H9 (cell line): ENCODE measurements at regions not wholly inside any gene's neighbourhood (a gene's known extent, or its start where the extent isn't known, plus 50 kb on each side); places are given as distances from the start of the nearest gene placed in this dataset.

ENCODE experiments used
- DNase-seq: peaks from one replicate; pipeline ENCODE4 v3.0.0-alpha.2; 2017
- H2AFZ ChIP-seq: one replicate; pipeline ENCODE4 v1.6.1; 2013; ENCODE audit warnings: mild to moderate bottlenecking, low read length, control low read depth, moderate library complexity
- H2AK5ac ChIP-seq: 2 replicates; pipeline ENCODE4 v1.6.1; 2013; ENCODE audit warnings: low read length, control low read depth, mixed read lengths; ENCODE audit not compliant: insufficient read length
- H2BK120ac ChIP-seq: one replicate; pipeline ENCODE4 v1.6.1; 2013; ENCODE audit warnings: low read depth, mild to moderate bottlenecking, low read length, control low read depth, inconsistent platforms; ENCODE audit not compliant: poor library complexity, severe bottlenecking
- H2BK12ac ChIP-seq: 2 replicates; pipeline ENCODE4 v1.6.1; 2013; ENCODE audit warnings: low read length, control low read depth, mixed read lengths, low read depth; ENCODE audit not compliant: insufficient read length
- H2BK15ac ChIP-seq: 2 replicates; pipeline ENCODE4 v1.6.1; 2013; ENCODE audit warnings: low read depth, low read length, control low read depth
- H2BK20ac ChIP-seq: one replicate; pipeline ENCODE4 v1.6.1; 2013; ENCODE audit warnings: low read depth, mild to moderate bottlenecking, low read length, control low read depth, inconsistent platforms; ENCODE audit not compliant: poor library complexity, severe bottlenecking
- H2BK5ac ChIP-seq: 2 replicates; pipeline ENCODE4 v1.6.1; 2013; ENCODE audit warnings: low read length, control low read depth, mixed read lengths; ENCODE audit not compliant: insufficient read length
- H3K14ac ChIP-seq: 2 replicates; pipeline ENCODE4 v1.6.1; 2013; ENCODE audit warnings: low read length, control low read depth; ENCODE audit not compliant: insufficient read depth
- H3K18ac ChIP-seq: 2 replicates; pipeline ENCODE4 v1.6.1; 2013; ENCODE audit warnings: low read depth, mild to moderate bottlenecking, mixed read lengths, low read length, control low read depth; ENCODE audit not compliant: insufficient read length
- H3K23ac ChIP-seq: 2 replicates; pipeline ENCODE4 v1.6.1; 2013; ENCODE audit warnings: low read length, control low read depth, mixed read lengths, low read depth; ENCODE audit not compliant: insufficient read length
- H3K23me2 ChIP-seq: 2 replicates; pipeline ENCODE4 v1.6.1; 2013; ENCODE audit warnings: low read depth, mild to moderate bottlenecking, mixed read lengths, low read length, control low read depth; ENCODE audit not compliant: insufficient read length, poor library complexity, severe bottlenecking
- H3K27ac ChIP-seq: 2 replicates; pipeline ENCODE4 v1.5.1; 2013; ENCODE audit warnings: low read length, control low read depth, mixed read lengths, low read depth; ENCODE audit not compliant: insufficient read length
- H3K27me3 ChIP-seq: 2 replicates; pipeline ENCODE4 v1.6.1; 2013; ENCODE audit warnings: low read length, control low read depth, inconsistent platforms; ENCODE audit not compliant: insufficient read depth
- H3K4ac ChIP-seq: 2 replicates; pipeline ENCODE4 v1.6.1; 2013; ENCODE audit warnings: low read depth, mild to moderate bottlenecking, control low read depth, inconsistent platforms, low read length, moderate library complexity
- H3K4me1 ChIP-seq: 2 replicates; pipeline ENCODE4 v1.6.1; 2013; ENCODE audit warnings: low read length, control low read depth, inconsistent platforms; ENCODE audit not compliant: insufficient read depth
- H3K4me2 ChIP-seq: 2 replicates; pipeline ENCODE4 v1.6.1; 2013; ENCODE audit warnings: low read length, control low read depth, mixed read lengths; ENCODE audit not compliant: insufficient read length, insufficient read depth
- H3K56ac ChIP-seq: 2 replicates; pipeline ENCODE4 v1.6.1; 2013; ENCODE audit warnings: low read depth, mild to moderate bottlenecking, mixed read lengths, low read length, control low read depth; ENCODE audit not compliant: insufficient read length
- H3K79me1 ChIP-seq: 2 replicates; pipeline ENCODE4 v1.6.1; 2013; ENCODE audit warnings: low read depth, mild to moderate bottlenecking, moderate library complexity, low read length, control low read depth, inconsistent platforms; ENCODE audit not compliant: insufficient read depth, poor library complexity, severe bottlenecking
- H3K79me2 ChIP-seq: 2 replicates; pipeline ENCODE4 v1.6.1; 2013; ENCODE audit warnings: low read length, control low read depth, inconsistent platforms; ENCODE audit not compliant: insufficient read depth
- H3K9ac ChIP-seq: 2 replicates; pipeline ENCODE4 v1.6.1; 2013; ENCODE audit warnings: low read length, control low read depth, mixed read lengths; ENCODE audit not compliant: insufficient read length; ENCODE audit errors: extremely low read depth
- H3K9me3 ChIP-seq: one replicate; pipeline ENCODE4 v1.6.1; 2013; ENCODE audit warnings: low read depth, low read length, inconsistent platforms; ENCODE audit not compliant: control insufficient read depth
- H3T11ph ChIP-seq: one replicate; pipeline ENCODE4 v1.6.1; 2013; ENCODE audit warnings: mild to moderate bottlenecking, low read length, control low read depth, inconsistent platforms
- H4K20me1 ChIP-seq: one replicate; pipeline ENCODE4 v1.6.1; 2013; ENCODE audit not compliant: control insufficient read depth, insufficient read length, insufficient read depth
- H4K5ac ChIP-seq: 2 replicates; pipeline ENCODE4 v1.6.1; 2013; ENCODE audit warnings: low read depth, mild to moderate bottlenecking, mixed read lengths, low read length, control low read depth; ENCODE audit not compliant: insufficient read length
- H4K8ac ChIP-seq: replicated peaks from 2 replicates; pipeline ENCODE4 v1.6.1; 2013; ENCODE audit warnings: low read length, control low read depth, mixed read lengths, low read depth; ENCODE audit not compliant: insufficient read length
- H4K91ac ChIP-seq: 2 replicates; pipeline ENCODE4 v1.6.1; 2013; ENCODE audit warnings: low read depth, mild to moderate bottlenecking, moderate library complexity, mixed read lengths, low read length, control low read depth; ENCODE audit not compliant: insufficient read length
- H3K27ac Mint-ChIP-seq, 3 experiments: 2 replicates in 2 of 3; 3 replicates in 1 of 3; pipeline ENCODE4 v1.8.0; 2020 to 2021; ENCODE audit warnings: mixed read lengths in 3 of 3, mild to moderate bottlenecking in 1 of 3, moderate library complexity in 1 of 3
- H3K27me3 Mint-ChIP-seq: 2 replicates; pipeline ENCODE4 v1.8.0; 2021; ENCODE audit warnings: low read depth, mild to moderate bottlenecking, moderate library complexity, mixed read lengths
- H3K36me3 Mint-ChIP-seq, 3 experiments: 2 replicates in 2 of 3; 3 replicates in 1 of 3; pipeline ENCODE4 v1.8.0; 2020 to 2021; ENCODE audit warnings: low read depth in 3 of 3, mixed read lengths in 3 of 3; ENCODE audit not compliant: insufficient read depth in 1 of 3
- H3K4me1 Mint-ChIP-seq, 2 experiments: 2 replicates each; pipeline ENCODE4 v1.8.0; 2020; ENCODE audit warnings: mixed read lengths in 2 of 2
- H3K4me3 Mint-ChIP-seq, 2 experiments: 2 replicates in 1 of 2; 3 replicates in 1 of 2; pipeline ENCODE4 v1.8.0; 2020 to 2021; ENCODE audit warnings: mild to moderate bottlenecking in 2 of 2, mixed read lengths in 2 of 2, moderate library complexity in 1 of 2
- H3K9me3 Mint-ChIP-seq, 2 experiments: 2 replicates in 1 of 2; 3 replicates in 1 of 2; pipeline ENCODE4 v1.8.0; 2020; ENCODE audit warnings: mild to moderate bottlenecking in 2 of 2, mixed read lengths in 2 of 2, moderate library complexity in 1 of 2
- CTCF ChIP-seq: fragments of 200-600 bp; sonication (generic); conservative IDR thresholded peaks from 3 replicates; pipeline ENCODE4 v1.8.0; 2021; ENCODE audit warnings: antibody characterized with exemption, mild to moderate bottlenecking
- WGBS: extraction: QIAGEN DNeasy Blood & Tissue Kit; methylation state at CpG from one replicate; pipeline ENCODE4 v1.1.7; 2013; ENCODE audit warnings: missing lambda C conversion rate, low lambda C conversion rate, mixed read lengths; ENCODE audit not compliant: insufficient read length; ENCODE audit errors: extremely low coverage; 5-methylcytosine and 5-hydroxymethylcytosine counted together

GRCh38 chr3:16740515-16740914 is 135.3 kb upstream of the DAZL start:
- no peak overlapping the region for H3K27ac ChIP-seq
- no CpG with 5 or more reads among the region's 1 CpG for WGBS

More at GRCh38 chr3:16740515-16740914, 135.3 kb upstream of the DAZL start:
- H3K4me1 Mint-ChIP-seq, result no peaks in the 10 kb centered on the region; a peak in 2 of 4 replicates
- no peak overlapping the region for H4K5ac ChIP-seq
- no peaks in the 10 kb centered on the region for H3K23me2 ChIP-seq
- H4K8ac ChIP-seq, result no peak overlapping the region
- DNase-seq, result no peak
- H3K27me3 Mint-ChIP-seq, result peaks cover 2% of the 10 kb centered on the region
- H4K20me1 ChIP-seq, result no peaks in the 10 kb centered on the region
- no peaks in the 10 kb centered on the region for H3K27me3 ChIP-seq
- H2BK12ac ChIP-seq, result no peak overlapping the region
- no peak overlapping the region for H3K4me2 ChIP-seq
- H3K56ac ChIP-seq, result no peak overlapping the region
- H3K4me3 Mint-ChIP-seq, result no peak overlapping the region
- H3K4ac ChIP-seq, result no peak overlapping the region
- H3K14ac ChIP-seq, result no peak overlapping the region
- no peak overlapping the region for H3K9ac ChIP-seq
- H4K91ac ChIP-seq, result no peak overlapping the region
- peaks cover 15 to 48% (median 24%) of the 10 kb centered on the region in 3 experiments for H3K36me3 Mint-ChIP-seq
- H2BK120ac ChIP-seq, result no peak overlapping the region
- no peaks in the 10 kb centered on the region for H3K4me1 ChIP-seq
- TF ChIP-seq CTCF, result no peak
- H2BK5ac ChIP-seq, result no peak overlapping the region
- H2BK15ac ChIP-seq, result no peak overlapping the region
- H3K18ac ChIP-seq, result no peak overlapping the region
- no peak overlapping the region for H3K27ac Mint-ChIP-seq
- no peaks in the 10 kb centered on the region for H3K9me3 ChIP-seq
- H3T11ph ChIP-seq, result no peak overlapping the region
- H2AFZ ChIP-seq, result no peak overlapping the region
- no peaks in the 10 kb centered on the region for H3K79me1 ChIP-seq
- H3K23ac ChIP-seq, result no peak overlapping the region
- no peak overlapping the region for H2BK20ac ChIP-seq
- H3K9me3 Mint-ChIP-seq, result peaks cover 37 to 42% of the 10 kb centered on the region in 2 experiments
- H2AK5ac ChIP-seq, result no peak overlapping the region
- H3K79me2 ChIP-seq, result no peaks in the 10 kb centered on the region
